AG09319 (cell line): ENCODE measurements at regions not wholly inside any gene's neighbourhood (a gene's known extent, or its start where the extent isn't known, plus 50 kb on each side); places are given as distances from the start of the nearest gene placed in this dataset.

Experiments used
- DNase-seq: peaks from one replicate; pipeline ENCODE4 v3.0.0-alpha.2; 2010; ENCODE audit warnings: low read depth; ENCODE audit errors: extremely low read depth
- CTCF ChIP-seq: IDR thresholded peaks from 2 replicates; pipeline ENCODE4 v1.5.1; 2011; ENCODE audit warnings: low read depth, mild to moderate bottlenecking, inconsistent platforms, low read length, moderate library complexity

- no peak for TF ChIP-seq CTCF
- no peak for DNase-seq
Measured at GRCh38 chr14:82055515-82056115, 522.0 kb upstream of the SEL1L start.

- no peak for DNase-seq
- TF ChIP-seq CTCF, result no peak
Measured at GRCh38 chr14:82060219-82060618, 526.6 kb upstream of the SEL1L start.

- no peak for DNase-seq
- TF ChIP-seq CTCF, result no peak
Measured at GRCh38 chr14:82067221-82067875, 533.7 kb upstream of the SEL1L start.

GRCh38 chr14:82070040-82070439, 536.4 kb upstream of the SEL1L start:
- DNase-seq, result no peak
- TF ChIP-seq CTCF, result no peak

- TF ChIP-seq CTCF, result no peak
- DNase-seq, result no peak
Measured at GRCh38 chr14:82070753-82071152, 537.1 kb upstream of the SEL1L start.

GRCh38 chr14:82073547-82073946, 539.9 kb upstream of the SEL1L start:
- TF ChIP-seq CTCF, result no peak
- DNase-seq, result no peak

- TF ChIP-seq CTCF, result no peak
- no peak for DNase-seq
Measured at GRCh38 chr14:82075566-82075965, 541.9 kb upstream of the SEL1L start.
